GM21529 (cell line): ENCODE measurements at regions not wholly inside any gene's neighbourhood (a gene's known extent, or its start where the extent isn't known, plus 50 kb on each side); places are given as distances from the start of the nearest gene placed in this dataset.

Experiments
- ATAC-seq: cut with Tn5 transposase; IDR thresholded peaks from one replicate; pipeline ENCODE4 v1.9.1; 2021; ENCODE audit not compliant: unreplicated experiment

- ATAC-seq, result peak; percentile 77
Observed at GRCh38 chr11:15483205-15483604, 368.5 kb downstream of the INSC start.

- no peak for ATAC-seq
Observed at GRCh38 chr11:15484398-15484797, 369.7 kb downstream of the INSC start.

- ATAC-seq, result no peak
Observed at GRCh38 chr11:15485432-15485831, 370.7 kb downstream of the INSC start.

GRCh38 chr11:15489281-15489680 is 374.6 kb downstream of the INSC start:
- no peak for ATAC-seq

- no peak for ATAC-seq
Observed at GRCh38 chr11:15490535-15490934, 375.8 kb downstream of the INSC start.

- no peak for ATAC-seq
Observed at GRCh38 chr11:15493066-15493465, 378.3 kb downstream of the INSC start.

GRCh38 chr11:15493921-15494620 is 379.3 kb downstream of the INSC start:
- no peak for ATAC-seq

GRCh38 chr11:15494740-15495139 is 380.0 kb downstream of the INSC start:
- no peak for ATAC-seq

GRCh38 chr11:15495462-15495861 is 380.7 kb downstream of the INSC start:
- ATAC-seq, result no peak

- ATAC-seq, result no peak
Observed at GRCh38 chr11:15497366-15497765, 382.6 kb downstream of the INSC start.

- no peak for ATAC-seq
Observed at GRCh38 chr11:15499674-15500073, 385.0 kb downstream of the INSC start.

- ATAC-seq, result no peak
Observed at GRCh38 chr11:15500643-15501042, 385.9 kb downstream of the INSC start.

- ATAC-seq, result no peak
Observed at GRCh38 chr11:15501566-15501965, 386.8 kb downstream of the INSC start.

- no peak for ATAC-seq
Observed at GRCh38 chr11:15505155-15505554, 390.4 kb downstream of the INSC start.

- ATAC-seq, result no peak
Observed at GRCh38 chr11:15507592-15507991, 392.9 kb downstream of the INSC start.

- no peak for ATAC-seq
Observed at GRCh38 chr11:15509082-15509481, 394.4 kb downstream of the INSC start.

GRCh38 chr11:15519124-15519791 is 404.5 kb downstream of the INSC start:
- no peak for ATAC-seq

- no peak for ATAC-seq
Observed at GRCh38 chr11:15519911-15520310, 405.2 kb downstream of the INSC start.

- no peak for ATAC-seq
Observed at GRCh38 chr11:15523543-15523942, 408.8 kb downstream of the INSC start.

- no peak for ATAC-seq
Observed at GRCh38 chr11:15525582-15525981, 410.9 kb downstream of the INSC start.

- ATAC-seq, result no peak
Observed at GRCh38 chr11:15526032-15526431, 411.3 kb downstream of the INSC start.

GRCh38 chr11:15526859-15527450 is 412.2 kb downstream of the INSC start:
- ATAC-seq, result no peak
